ENCODE measurements at regions not wholly inside any gene's neighbourhood (a gene's known extent, or its start where the extent isn't known, plus 50 kb on each side); places are given as distances from the start of the nearest gene placed in this dataset.

- DNase-seq (ENCODE audit: low read depth): no peak
Measured at GRCh38 chr12:4858386-4858785, 51.3 kb upstream of the KCNA1 start.

GRCh38 chr12:4859478-4860210 is 50.1 kb upstream of the KCNA1 start:
- DNase-seq (ENCODE audit: low read depth): no peak

Measured in T follicular helper cell (primary cell).